B cell (primary cell): ENCODE measurements at regions not wholly inside any gene's neighbourhood (a gene's known extent, or its start where the extent isn't known, plus 50 kb on each side); places are given as distances from the start of the nearest gene placed in this dataset.

ENCODE experiments used
- ATAC-seq: fragments of 200-7000 bp; cut with Tn5 transposase; one replicate; pipeline ENCODE4 v1.10.0; 2021; ENCODE audit warnings: low read depth, mild to moderate bottlenecking, moderate number of reproducible peaks, moderate library complexity
- CTCF ChIA-PET: fragments of 350-600 bp; sonication (Branson Sonifier 250); formaldehyde crosslinking; loops from one replicate; lab custom pipeline; 2021; ENCODE audit warnings: antibody characterized with exemption, inconsistent platforms; lab: Charles Lee
- POLR2A ChIA-PET: fragments of 350-600 bp; sonication (Branson Sonifier 250); formaldehyde crosslinking; loops from one replicate; lab custom pipeline; 2021; ENCODE audit warnings: antibody characterized with exemption; lab: Charles Lee
- DNase-seq: peaks from one replicate; pipeline ENCODE4 v3.0.0; 2013
- H2AFZ ChIP-seq: 2 replicates; pipeline ENCODE4 v1.6.1; 2012; ENCODE audit warnings: mild to moderate bottlenecking, low read depth, low read length; ENCODE audit not compliant: insufficient read depth, poor library complexity, severe bottlenecking
- H3K27ac ChIP-seq, 2 donors: 1 replicate in 1 of 2; 2 replicates in 1 of 2; pipeline ENCODE4 v1.5.1; 2012 to 2013; ENCODE audit warnings: low read length in 2 of 2, mild to moderate bottlenecking in 2 of 2, moderate library complexity in 1 of 2
- H3K27me3 ChIP-seq, 4 experiments: fragments of 200-600 bp in 1 of 4; sonication (generic) in 1 of 4; replicated peaks in 1 of 4; 1 replicate in 2 of 4; 2 replicates in 2 of 4; pipeline versions ENCODE4 v1.6.1 to v1.7.0; 2013 to 2016; ENCODE audit warnings: low read length in 3 of 4, mild to moderate bottlenecking in 2 of 4, mixed read lengths in 1 of 4, moderate library complexity in 1 of 4; ENCODE audit not compliant: insufficient read depth in 4 of 4, control insufficient read depth in 3 of 4; ENCODE audit errors: control extremely low read depth in 1 of 4
- H3K36me3 ChIP-seq, 2 experiments: replicated peaks in 1 of 2; 1 replicate in 1 of 2; 2 replicates in 1 of 2; pipeline versions ENCODE4 v1.6.1 to v1.7.1; 2013; ENCODE audit warnings: low read length in 1 of 2; ENCODE audit not compliant: insufficient read depth in 2 of 2, control insufficient read depth in 1 of 2; ENCODE audit errors: control extremely low read depth in 1 of 2, extremely low read depth in 1 of 2
- H3K4me1 ChIP-seq, 2 donors: fragments of 200-600 bp in 1 of 2; sonication (generic) in 1 of 2; 1 replicate in 1 of 2; 2 replicates in 1 of 2; pipeline versions ENCODE4 v1.5.1 to v1.6.1; 2013 to 2017; ENCODE audit warnings: low read length in 2 of 2; ENCODE audit not compliant: control insufficient read depth in 2 of 2, insufficient read depth in 2 of 2
- H3K4me2 ChIP-seq: replicated peaks from 2 replicates; pipeline ENCODE3; 2012; ENCODE audit warnings: mild to moderate bottlenecking, low read depth, low read length; ENCODE audit not compliant: poor library complexity, severe bottlenecking
- H3K4me3 ChIP-seq, 5 experiments: fragments of 200-600 bp in 1 of 5; sonication (generic) in 1 of 5; 1 replicate in 3 of 5; 2 replicates in 2 of 5; pipeline versions ENCODE4 v1.5.1 to v1.7.0; 2011 to 2016; ENCODE audit warnings: low read length in 4 of 5, mild to moderate bottlenecking in 4 of 5, low read depth in 2 of 5, control low read depth in 1 of 5, moderate library complexity in 1 of 5; ENCODE audit not compliant: insufficient read depth in 1 of 5; ENCODE audit errors: control extremely low read depth in 1 of 5, extremely low read depth in 1 of 5
- H3K79me2 ChIP-seq: fragments of 200-600 bp; sonication (generic); one replicate; pipeline ENCODE4 v1.6.0; 2016; ENCODE audit warnings: low read length; ENCODE audit not compliant: control insufficient read depth, insufficient read depth
- H3K9ac ChIP-seq: fragments of 200-600 bp; sonication (generic); 2 replicates; pipeline ENCODE4 v1.6.1; 2017; ENCODE audit warnings: mild to moderate bottlenecking, low read length, moderate library complexity
- H3K9me3 ChIP-seq, 3 donors: one replicate each; pipeline versions ENCODE4 v1.6.1 to v1.7.1; 2013; ENCODE audit warnings: low read length in 2 of 3; ENCODE audit not compliant: control insufficient read depth in 2 of 3, insufficient read depth in 1 of 3; ENCODE audit errors: control extremely low read depth in 1 of 3
- H4K20me1 ChIP-seq: 2 replicates; pipeline ENCODE4 v1.6.0; 2012; ENCODE audit warnings: mild to moderate bottlenecking, low read length; ENCODE audit not compliant: insufficient read depth, control insufficient read depth, poor library complexity, severe bottlenecking
- H3K27ac Mint-ChIP-seq: one replicate; pipeline ENCODE4 v1.8.0; 2021; ENCODE audit warnings: mixed read lengths
- H3K27me3 Mint-ChIP-seq: one replicate; pipeline ENCODE4 v1.8.0; 2021; ENCODE audit warnings: mixed read lengths
- H3K4me1 Mint-ChIP-seq: one replicate; pipeline ENCODE4 v1.8.0; 2021; ENCODE audit warnings: mixed read lengths
- H3K4me3 Mint-ChIP-seq: one replicate; pipeline ENCODE4 v1.8.0; 2021; ENCODE audit warnings: mixed read lengths
- H3K9me3 Mint-ChIP-seq: one replicate; pipeline ENCODE4 v1.8.0; 2022; ENCODE audit warnings: mixed read lengths; ENCODE audit not compliant: insufficient read depth
- EZH2 ChIP-seq: IDR thresholded peaks from 2 replicates; pipeline ENCODE4 v1.6.1; 2012; ENCODE audit warnings: borderline replicate concordance, low read depth, mild to moderate bottlenecking, moderate library complexity, low read length; ENCODE audit not compliant: insufficient read depth, poor library complexity, severe bottlenecking
- WGBS: methylation state at CpG from one replicate; pipeline ENCODE4 v1.1.5; 2013; ENCODE audit warnings: missing lambda C conversion rate; ENCODE audit not compliant: insufficient coverage; 5-methylcytosine and 5-hydroxymethylcytosine counted together
- intact Hi-C: fragments of 100-400 bp; cut with micrococcal nuclease; formaldehyde crosslinking; loops from one replicate; pipeline ENCODE4 v1.10.0; 2022
- TF ChIP-seq, protein P1 (sequence below): fragments of 200-600 bp; IDR thresholded peaks from one replicate; pipeline ENCODE4 v1.8.0; 2022; ENCODE audit warnings: antibody characterized with exemption, mild to moderate bottlenecking

DNA sequence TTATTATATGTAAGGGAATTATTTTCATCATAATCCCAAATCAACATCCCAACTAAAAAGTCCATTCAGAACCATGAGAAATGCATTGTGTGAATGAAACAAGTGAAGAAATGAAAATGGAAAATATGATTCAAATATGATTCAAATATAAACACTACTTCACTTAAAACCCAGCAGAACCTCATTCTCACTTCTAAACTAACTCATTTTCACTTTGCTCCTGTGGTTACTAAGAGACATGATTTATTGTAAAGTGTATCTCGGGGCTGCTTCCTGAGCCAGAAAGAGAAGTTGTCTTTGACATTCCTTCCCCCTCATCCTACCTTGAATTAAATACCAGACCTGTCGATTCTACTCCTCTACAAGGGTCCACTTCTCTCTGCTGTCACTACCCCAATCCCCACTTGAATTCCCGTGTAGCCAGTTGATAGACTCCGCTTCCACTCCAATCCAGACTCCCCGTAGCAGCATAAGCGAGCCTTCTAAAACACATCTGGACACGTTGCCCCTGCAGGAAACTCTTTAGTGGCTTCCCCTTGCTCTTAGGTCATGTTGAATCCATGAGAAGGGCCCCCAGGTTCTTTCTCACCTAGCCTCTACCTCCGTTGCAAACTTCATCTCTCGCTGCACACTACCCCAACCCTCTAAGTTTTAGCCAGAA, 697.0 kb upstream of the ID2 start:
- H3K4me2 ChIP-seq = no peak overlapping the region
- WGBS = 19% methylated on average over 8 of the region's 9 CpGs
- CTCF ChIA-PET = no interaction called here
- no peaks in the 10 kb centered on the region for H3K79me2 ChIP-seq
- ATAC-seq (no peak), DNase-seq (no peak)
- H3K9ac ChIP-seq = no peak overlapping the region
- H3K4me3 ChIP-seq = no peak overlapping the region
- H3K27ac Mint-ChIP-seq = no peak overlapping the region
- no peak overlapping the region for H3K4me3 Mint-ChIP-seq
- H2AFZ ChIP-seq = no peak overlapping the region
- H3K27me3 Mint-ChIP-seq = no peaks in the 10 kb centered on the region
- no peaks in the 10 kb centered on the region for H3K27me3 ChIP-seq
- POLR2A ChIA-PET = no interaction called here
- no peaks in the 10 kb centered on the region for H3K36me3 ChIP-seq
- H3K4me1 Mint-ChIP-seq = no peaks in the 10 kb centered on the region
- no peak overlapping the region for H3K27ac ChIP-seq
- no peaks in the 10 kb centered on the region for H4K20me1 ChIP-seq
- peaks cover 0 to 3% (median 0%) of the 10 kb centered on the region in 3 donors for H3K9me3 ChIP-seq
- intact Hi-C loops = no loop called here
- TF ChIP-seq, protein P1, sequence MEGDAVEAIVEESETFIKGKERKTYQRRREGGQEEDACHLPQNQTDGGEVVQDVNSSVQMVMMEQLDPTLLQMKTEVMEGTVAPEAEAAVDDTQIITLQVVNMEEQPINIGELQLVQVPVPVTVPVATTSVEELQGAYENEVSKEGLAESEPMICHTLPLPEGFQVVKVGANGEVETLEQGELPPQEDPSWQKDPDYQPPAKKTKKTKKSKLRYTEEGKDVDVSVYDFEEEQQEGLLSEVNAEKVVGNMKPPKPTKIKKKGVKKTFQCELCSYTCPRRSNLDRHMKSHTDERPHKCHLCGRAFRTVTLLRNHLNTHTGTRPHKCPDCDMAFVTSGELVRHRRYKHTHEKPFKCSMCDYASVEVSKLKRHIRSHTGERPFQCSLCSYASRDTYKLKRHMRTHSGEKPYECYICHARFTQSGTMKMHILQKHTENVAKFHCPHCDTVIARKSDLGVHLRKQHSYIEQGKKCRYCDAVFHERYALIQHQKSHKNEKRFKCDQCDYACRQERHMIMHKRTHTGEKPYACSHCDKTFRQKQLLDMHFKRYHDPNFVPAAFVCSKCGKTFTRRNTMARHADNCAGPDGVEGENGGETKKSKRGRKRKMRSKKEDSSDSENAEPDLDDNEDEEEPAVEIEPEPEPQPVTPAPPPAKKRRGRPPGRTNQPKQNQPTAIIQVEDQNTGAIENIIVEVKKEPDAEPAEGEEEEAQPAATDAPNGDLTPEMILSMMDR = no peak
- TF ChIP-seq EZH2 = no peak
- peaks cover 2% of the 10 kb centered on the region for H3K9me3 Mint-ChIP-seq
- no peaks in the 10 kb centered on the region for H3K4me1 ChIP-seq

DNA sequence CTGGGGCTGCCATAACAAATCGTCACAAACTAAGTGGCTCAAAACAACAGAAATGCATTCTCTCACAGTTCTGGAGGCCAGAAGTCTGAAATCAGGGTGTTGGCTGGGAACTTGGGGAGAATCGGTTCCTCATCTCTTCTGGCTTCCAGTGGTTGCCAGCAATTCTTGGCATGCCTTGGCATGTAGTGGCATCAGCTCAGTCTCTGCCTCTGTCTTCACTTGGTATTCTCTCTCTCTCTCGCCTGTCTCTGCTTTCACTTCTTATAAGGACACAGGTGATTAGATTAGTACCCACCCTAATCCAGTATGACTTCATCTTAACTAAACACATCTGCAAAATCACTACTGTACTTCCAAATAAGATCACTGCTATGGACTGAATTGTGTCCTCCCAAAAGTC, 695.4 kb upstream of the ID2 start:
- 100% methylated on average over 2 of the region's 3 CpGs for WGBS
- H3K27ac ChIP-seq = no peak overlapping the region
- intact Hi-C loops = no loop called here
- H3K9ac ChIP-seq = no peak overlapping the region
- no peaks in the 10 kb centered on the region for H3K36me3 ChIP-seq
- DNase-seq (no peak), ATAC-seq (no peak)
- H3K4me3 ChIP-seq = no peak overlapping the region
- no peaks in the 10 kb centered on the region for H3K4me1 ChIP-seq
- no peaks in the 10 kb centered on the region for H3K27me3 Mint-ChIP-seq
- POLR2A ChIA-PET = no interaction called here
- no peak overlapping the region for H3K4me3 Mint-ChIP-seq
- H3K27ac Mint-ChIP-seq = no peak overlapping the region
- TF ChIP-seq, protein P1 = no peak
- TF ChIP-seq EZH2 = no peak
- no peaks in the 10 kb centered on the region for H3K4me1 Mint-ChIP-seq
- CTCF ChIA-PET = no interaction called here
- H3K79me2 ChIP-seq = no peaks in the 10 kb centered on the region
- H3K4me2 ChIP-seq = no peak overlapping the region
- no peak overlapping the region for H2AFZ ChIP-seq
- no peaks in the 10 kb centered on the region for H3K27me3 ChIP-seq
- H3K9me3 Mint-ChIP-seq = peaks cover 2% of the 10 kb centered on the region
- H4K20me1 ChIP-seq = no peaks in the 10 kb centered on the region
- no peaks in the 10 kb centered on the region for H3K9me3 ChIP-seq
